ENCODE measurements at regions not wholly inside any gene's neighbourhood (a gene's known extent, or its start where the extent isn't known, plus 50 kb on each side); places are given as distances from the start of the nearest gene placed in this dataset.

DNA sequence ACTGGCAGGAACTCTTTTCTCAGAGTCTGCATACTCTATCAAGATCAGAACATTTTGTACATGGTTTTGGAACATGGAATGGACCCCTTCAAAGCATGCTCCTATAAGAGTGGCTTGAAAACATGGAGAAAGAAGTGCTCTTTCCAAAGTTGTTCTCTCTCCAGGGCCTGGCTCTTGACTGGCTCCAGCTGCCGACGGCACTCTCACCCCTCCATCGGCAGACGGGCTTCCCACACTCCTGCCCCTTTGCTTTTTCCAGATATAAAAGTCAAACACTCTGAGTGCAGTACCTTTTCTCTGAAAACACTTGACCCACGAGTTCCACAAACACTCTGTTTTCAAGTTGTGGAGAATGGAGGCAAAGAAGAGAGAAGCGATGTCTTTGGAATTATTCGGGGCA lies 72.5 kb upstream of the ONECUT1 start:
- TF ChIP-seq, protein P1, sequence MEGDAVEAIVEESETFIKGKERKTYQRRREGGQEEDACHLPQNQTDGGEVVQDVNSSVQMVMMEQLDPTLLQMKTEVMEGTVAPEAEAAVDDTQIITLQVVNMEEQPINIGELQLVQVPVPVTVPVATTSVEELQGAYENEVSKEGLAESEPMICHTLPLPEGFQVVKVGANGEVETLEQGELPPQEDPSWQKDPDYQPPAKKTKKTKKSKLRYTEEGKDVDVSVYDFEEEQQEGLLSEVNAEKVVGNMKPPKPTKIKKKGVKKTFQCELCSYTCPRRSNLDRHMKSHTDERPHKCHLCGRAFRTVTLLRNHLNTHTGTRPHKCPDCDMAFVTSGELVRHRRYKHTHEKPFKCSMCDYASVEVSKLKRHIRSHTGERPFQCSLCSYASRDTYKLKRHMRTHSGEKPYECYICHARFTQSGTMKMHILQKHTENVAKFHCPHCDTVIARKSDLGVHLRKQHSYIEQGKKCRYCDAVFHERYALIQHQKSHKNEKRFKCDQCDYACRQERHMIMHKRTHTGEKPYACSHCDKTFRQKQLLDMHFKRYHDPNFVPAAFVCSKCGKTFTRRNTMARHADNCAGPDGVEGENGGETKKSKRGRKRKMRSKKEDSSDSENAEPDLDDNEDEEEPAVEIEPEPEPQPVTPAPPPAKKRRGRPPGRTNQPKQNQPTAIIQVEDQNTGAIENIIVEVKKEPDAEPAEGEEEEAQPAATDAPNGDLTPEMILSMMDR (IDR thresholded peaks at IDR 0.05), result no peak
- TF ChIP-seq EZH2 (IDR thresholded peaks at IDR 0.05; ENCODE audit: borderline replicate concordance, insufficient read depth, low read depth, low read length, poor library complexity, severe bottlenecking), result no peak

Data from B cell (primary cell).